ENCODE measurements at regions not wholly inside any gene's neighbourhood (a gene's known extent, or its start where the extent isn't known, plus 50 kb on each side); places are given as distances from the start of the nearest gene placed in this dataset.

DNA sequence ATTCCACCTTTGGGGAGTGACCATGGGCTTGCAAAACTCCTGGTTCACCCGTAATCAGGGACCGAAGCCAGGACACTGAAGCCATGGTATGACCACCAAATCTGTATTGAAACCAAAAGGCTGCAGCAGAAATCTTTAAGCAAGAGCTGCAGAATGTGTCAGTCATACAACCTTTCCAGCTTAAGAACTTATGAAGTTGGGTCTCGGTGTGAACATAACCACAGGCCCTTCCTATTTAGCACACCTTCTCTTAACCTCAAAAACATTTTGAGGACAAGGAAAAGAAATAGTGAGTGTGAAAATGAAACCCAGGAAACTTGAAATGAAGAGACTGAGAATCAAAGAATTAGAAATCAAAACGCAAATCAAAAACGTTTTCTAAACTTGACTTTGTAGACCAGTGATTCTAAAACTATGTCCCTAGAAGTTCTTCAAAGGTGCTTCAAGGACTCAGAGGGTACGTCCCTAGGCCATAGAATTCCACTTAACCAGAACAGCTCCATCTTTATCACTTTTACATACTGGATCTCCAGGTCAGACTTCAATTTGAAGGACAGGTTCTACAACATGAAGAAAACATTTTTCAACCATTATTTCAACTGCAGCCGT, 231.6 kb upstream of the GRIP1 start:
- no peak for DNase-seq (ENCODE audit: low read depth in 2 of 2)

DNA sequence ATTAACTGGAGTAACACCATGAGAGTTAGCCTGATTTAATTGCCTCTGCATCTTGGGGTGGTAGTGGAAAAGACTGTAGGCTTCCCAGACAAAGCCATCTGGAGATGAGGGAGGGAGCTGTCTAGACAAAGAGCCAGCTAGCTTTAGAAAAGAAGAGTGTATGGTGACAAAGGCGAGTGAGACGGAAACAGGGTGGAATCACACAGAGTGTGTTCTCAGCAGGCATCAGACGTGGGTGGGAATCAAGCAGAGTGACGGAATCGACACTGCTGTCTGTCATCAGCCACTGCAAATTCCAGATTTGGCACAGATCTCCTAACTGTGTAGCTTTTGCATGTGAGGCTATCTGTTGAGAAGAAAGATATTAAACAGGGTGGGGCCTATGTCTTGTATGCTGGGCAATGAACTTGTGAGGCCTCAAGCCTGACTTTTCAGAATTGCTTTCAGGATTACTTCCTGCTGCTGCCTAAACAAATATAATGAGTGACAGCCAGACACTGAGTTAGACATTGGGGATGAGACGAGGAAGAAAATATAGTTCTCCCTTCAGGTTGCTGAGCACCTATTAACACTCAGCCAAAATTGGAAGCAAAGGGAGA, 236.5 kb upstream of the GRIP1 start:
- DNase-seq (ENCODE audit: low read depth in 2 of 2) = no peak

DNA sequence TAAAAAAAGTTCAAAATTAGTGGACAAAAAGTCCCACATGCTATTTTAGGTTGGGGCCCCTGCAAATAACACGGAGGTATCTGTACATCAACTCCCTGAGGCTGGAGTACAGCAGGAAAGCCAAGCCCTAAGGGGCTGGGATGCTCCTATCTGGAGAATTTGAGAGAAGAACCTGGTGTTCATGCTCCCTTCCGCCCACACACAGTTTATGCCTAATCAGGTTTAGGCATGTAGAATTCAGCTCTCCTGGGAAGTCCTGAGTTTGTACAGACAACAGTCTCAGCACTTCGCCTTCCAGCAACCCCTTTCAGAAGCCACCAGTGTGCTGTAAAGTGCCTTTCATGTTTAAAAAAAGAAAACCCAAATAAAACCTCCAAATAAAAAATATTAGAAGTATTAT, 237.3 kb upstream of the GRIP1 start:
- DNase-seq (ENCODE audit: low read depth in 2 of 2) = no peak

- DNase-seq (ENCODE audit: low read depth in 2 of 2) = no peak
These were observed 240.6 kb upstream of the GRIP1 start for GRCh38 chr12:66919466-66919865.

GRCh38 chr12:66920205-66920604, 241.3 kb upstream of the GRIP1 start:
- no peak for DNase-seq (ENCODE audit: low read depth in 2 of 2)

GRCh38 chr12:66921151-66921550, 242.3 kb upstream of the GRIP1 start:
- no peak for DNase-seq (ENCODE audit: low read depth in 2 of 2)

DNA sequence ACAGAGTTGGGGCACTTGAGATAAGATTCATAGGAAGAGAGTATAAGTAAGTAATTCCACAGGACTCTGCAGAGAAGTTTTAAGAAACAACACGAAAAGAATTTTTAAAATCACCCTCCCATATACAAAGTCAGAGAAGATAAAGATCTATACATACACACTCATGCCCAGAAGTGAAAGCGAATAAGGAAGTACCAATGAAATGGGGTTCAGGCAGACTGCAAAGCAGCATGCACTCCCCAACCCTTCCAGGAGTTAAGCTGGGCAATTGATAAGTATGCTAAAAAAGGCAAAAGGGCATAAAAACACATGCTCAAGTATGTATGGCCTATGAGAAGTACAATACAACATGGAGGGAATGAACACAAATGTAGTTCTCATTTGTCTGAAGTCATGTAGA, 246.2 kb upstream of the GRIP1 start:
- DNase-seq (ENCODE audit: low read depth in 2 of 2) = no peak

DNA sequence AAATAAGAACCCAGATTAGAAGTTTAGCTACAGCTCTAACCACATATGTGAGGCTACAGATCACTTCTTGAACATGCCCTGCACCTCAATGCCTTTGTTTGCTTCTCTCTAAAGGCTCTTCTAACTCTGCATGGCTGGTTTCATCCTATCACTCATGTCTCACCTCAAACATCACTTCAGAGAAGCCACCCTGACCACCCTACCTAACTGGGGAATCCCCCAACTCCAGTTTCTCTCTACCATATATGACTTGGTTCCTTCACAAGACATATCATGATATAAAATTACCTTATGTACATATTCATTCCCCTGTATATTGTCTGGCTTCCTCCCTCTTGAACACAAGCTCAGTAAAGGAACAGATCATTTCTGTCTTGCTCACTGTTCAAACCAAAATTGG, 250.2 kb upstream of the GRIP1 start:
- DNase-seq (ENCODE audit: low read depth in 2 of 2) = peak in 1 of 2 donors; percentile 37

GRCh38 chr12:66931091-66931490, 252.2 kb upstream of the GRIP1 start:
- no peak for DNase-seq (ENCODE audit: low read depth in 2 of 2)

DNA sequence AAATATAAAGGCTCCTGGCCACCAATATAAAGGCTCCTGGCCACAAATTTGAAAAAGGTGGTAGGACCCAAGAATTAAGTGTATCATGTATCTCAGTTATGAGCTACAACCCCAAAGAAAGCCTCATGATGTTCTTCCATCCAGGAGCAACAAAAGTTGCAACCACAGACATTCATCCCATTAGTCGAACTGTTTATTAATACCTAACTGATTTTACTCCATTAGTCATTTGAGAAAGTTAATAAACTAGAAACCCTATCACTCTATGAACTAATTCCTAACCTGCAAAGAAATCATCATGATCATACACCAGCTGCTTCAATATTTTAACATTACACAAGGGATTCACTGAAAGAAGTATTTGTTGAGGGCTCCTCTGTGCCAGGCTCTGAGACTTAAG, 253.2 kb upstream of the GRIP1 start:
- DNase-seq (ENCODE audit: low read depth in 2 of 2) = no peak

- no peak for DNase-seq (ENCODE audit: low read depth in 2 of 2)
These were observed 255.6 kb upstream of the GRIP1 start for GRCh38 chr12:66934302-66935062.

GRCh38 chr12:66941150-66941549, 262.3 kb upstream of the GRIP1 start:
- DNase-seq (ENCODE audit: low read depth in 2 of 2) = no peak

DNA sequence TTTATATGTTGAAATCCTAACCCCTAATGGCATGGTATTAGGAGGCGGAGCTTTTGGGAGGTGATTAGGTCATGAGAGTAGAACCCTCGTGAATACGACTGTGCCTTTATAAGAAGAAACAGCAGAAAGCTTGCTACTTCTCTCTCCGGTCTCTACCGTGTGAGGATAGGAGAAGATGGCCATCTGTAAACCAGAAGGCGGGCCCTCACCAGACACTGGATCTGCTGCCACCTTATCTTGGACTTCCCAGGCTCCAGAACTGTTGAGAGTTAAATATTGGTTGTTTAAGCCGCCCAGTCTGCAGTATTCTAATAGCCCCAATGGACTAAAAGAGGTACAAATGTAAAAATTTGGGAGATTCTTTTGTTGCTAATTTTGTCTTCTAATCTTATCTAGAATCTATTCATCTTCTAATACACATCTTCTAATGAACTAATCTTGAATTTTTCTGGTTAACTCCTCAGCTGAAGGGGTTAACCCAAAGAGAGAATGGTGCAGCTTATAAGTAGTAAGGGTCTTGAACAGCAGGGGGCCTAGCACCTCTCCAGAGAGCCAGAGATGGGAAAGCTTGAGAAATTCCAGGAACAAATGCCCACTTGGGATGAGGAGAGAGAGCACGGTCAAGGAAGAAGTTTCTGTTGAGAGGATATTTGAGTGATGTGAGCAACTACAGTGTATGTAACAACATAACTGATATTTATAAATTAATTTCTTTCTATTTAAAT, 264.0 kb upstream of the GRIP1 start:
- no peak for DNase-seq (ENCODE audit: low read depth in 2 of 2)

DNA sequence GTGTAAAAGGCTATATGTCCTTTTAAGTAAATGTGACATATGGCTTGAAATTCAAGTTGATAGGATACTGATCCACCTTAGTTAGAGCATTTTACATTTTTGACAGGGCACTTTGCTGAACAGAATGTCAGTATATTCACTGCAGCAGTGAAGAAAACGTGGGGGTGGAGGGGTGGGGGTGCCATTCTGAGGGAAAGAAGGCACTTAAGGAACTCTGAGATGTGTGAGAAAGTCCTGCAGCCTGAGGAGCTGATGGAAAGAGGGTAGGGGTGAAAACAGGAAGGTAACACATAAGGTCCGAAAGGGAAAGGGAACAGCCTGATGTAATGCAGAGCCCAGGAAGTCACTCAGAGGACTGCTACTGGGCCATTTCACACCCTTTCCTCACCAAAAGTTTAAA, 265.5 kb upstream of the GRIP1 start:
- no peak for DNase-seq (ENCODE audit: low read depth in 2 of 2)

GRCh38 chr12:66945189-66945817, 266.4 kb upstream of the GRIP1 start:
- DNase-seq (ENCODE audit: low read depth in 2 of 2) = no peak

DNA sequence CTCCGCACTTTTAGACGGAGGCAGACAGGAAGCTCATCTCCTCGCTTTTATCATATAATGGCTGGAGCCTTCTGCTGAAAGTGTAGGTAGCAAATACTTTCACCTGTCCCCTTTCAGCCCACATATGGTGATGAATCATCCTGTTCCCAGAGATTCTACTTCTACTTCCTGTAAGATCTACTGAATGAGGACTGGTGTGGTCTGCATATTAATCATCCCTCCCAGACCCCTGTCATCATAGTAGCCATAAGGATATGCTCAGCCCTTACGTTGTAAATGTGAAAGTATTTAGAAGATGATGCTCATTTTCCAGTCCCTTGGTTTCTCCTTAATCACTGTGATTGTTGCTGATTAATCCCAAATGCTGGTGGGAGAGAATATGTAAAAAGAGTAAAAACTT, 268.2 kb upstream of the GRIP1 start:
- DNase-seq (ENCODE audit: low read depth in 2 of 2) = no peak

- no peak for DNase-seq (ENCODE audit: low read depth in 2 of 2)
These were observed 273.8 kb upstream of the GRIP1 start for GRCh38 chr12:66952668-66953067.

GRCh38 chr12:66956300-66956699, 277.4 kb upstream of the GRIP1 start:
- no peak for DNase-seq (ENCODE audit: low read depth in 2 of 2)

DNA sequence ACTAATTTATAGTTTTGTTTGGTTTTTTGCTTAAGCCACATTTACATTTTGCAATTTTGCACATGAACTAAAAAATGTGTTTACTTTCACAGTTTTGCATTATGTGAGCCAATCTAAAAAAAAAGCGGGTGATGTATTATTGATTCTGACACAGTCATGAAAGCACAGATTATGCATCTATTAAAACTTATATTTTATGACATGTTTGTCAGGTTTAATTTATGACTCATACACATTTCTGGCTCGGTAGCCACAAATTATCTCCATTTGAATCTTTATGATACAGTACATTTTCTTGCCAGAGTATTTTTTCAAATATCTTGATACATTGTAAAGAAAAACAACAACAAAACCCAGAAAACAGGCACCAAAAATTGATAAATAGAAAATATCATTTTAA, 280.4 kb upstream of the GRIP1 start:
- DNase-seq (ENCODE audit: low read depth in 2 of 2) = no peak

DNA sequence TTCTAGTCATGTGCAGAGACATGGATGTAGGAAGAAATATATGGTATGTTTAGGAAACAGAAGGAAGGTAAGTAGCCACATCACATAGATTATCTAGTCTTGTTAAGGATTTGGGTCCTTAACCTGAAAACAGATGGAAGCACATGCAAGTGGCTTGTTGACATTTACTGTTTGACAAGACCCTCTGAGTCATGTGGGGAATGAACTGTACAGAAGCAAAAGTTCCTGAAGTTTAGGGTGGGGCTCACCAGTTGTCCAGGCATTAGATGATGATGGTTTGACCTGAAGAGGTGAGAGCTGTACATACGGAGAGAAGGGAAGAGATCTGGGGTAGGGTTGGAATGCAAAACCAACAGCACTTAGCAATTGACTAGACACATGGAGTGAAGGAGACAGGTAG, 281.1 kb upstream of the GRIP1 start:
- DNase-seq (ENCODE audit: low read depth in 2 of 2) = no peak

GRCh38 chr12:66960704-66961690, 282.1 kb upstream of the GRIP1 start:
- DNase-seq (ENCODE audit: low read depth in 2 of 2) = no peak
